ENCODE measurements at regions not wholly inside any gene's neighbourhood (a gene's known extent, or its start where the extent isn't known, plus 50 kb on each side); places are given as distances from the start of the nearest gene placed in this dataset.
"Not testable (repeated sequence)": the region's sequence is repeated elsewhere in the genome, so short reads cannot be mapped to it uniquely, and the experiment has no call there.

DNA sequence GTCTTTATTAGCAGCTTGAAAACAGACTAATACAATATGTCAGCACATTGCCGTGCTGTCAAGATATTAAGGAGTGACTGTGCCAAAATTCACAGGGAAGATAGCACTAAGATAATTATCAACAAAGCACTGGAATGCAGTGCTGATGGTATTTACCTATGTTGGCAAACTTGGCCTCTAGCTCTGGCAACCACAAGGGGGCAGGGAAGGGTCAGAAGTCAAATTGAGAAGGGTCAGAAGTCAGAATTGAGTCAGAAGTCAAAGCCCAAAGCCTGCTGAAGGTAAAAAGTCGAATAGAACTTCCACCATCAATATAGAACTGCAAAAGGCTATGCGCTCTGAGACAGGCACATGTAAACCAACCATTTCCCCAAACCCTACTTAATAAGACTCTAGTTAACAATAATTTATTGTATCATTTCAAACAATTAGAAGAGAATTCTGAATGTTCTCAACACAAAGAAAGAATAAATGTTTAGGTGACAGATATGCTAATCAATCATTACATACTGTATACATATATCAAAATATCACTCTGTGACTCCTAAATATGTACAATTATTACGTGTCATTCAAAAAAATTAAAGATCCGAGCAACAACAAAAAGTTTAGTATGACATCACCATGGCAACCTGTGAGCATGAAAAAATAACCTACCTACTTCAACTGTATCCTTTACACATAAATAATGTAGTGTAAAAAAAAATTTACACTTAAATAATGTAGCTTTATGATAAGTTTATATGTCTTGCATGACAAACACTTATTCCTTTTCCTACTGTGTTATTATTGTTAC, 916.1 kb downstream of the KCNJ2 start:
- ATAC-seq = no peak
- H3K27ac ChIP-seq (ENCODE audit: low read length) = no peak overlapping the region
- no peaks in the 10 kb centered on the region for H3K9me3 ChIP-seq (ENCODE audit: control insufficient read depth, low read length)
- 52% methylated on average over 5 of the region's 5 CpGs for WGBS
- intact Hi-C loops (cut with DNase I) = no loop called here
- no peak for DNase-seq
- H3K27me3 ChIP-seq (ENCODE audit: control insufficient read depth, insufficient read depth) = no peaks in the 10 kb centered on the region
- no peak overlapping the region for H3K4me3 ChIP-seq (ENCODE audit: low read length)
- no peaks in the 10 kb centered on the region for H3K4me1 ChIP-seq (ENCODE audit: control insufficient read depth, insufficient read depth, low read length)

DNA sequence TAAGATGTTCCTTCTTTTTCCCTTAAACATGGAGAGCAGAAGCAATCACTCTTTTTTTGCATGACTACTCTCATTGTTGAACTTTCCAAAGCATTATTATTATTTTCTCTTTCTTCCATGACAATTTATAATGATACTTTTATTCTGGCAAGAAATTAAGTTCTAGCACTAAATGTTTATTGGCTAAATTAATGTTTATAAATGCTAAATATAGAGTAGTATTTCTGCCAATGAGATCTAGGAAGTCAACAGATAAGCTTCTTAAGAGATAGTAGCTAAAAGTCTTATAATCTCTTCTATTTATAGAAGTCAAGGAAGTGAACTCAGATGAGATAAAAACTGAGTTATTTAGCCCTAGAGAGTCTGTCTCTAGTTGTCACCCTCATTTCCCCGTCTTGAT, 920.1 kb downstream of the KCNJ2 start:
- DNase-seq = no peak
- Histone ChIP-seq H3K4me1 (ENCODE audit: control insufficient read depth, insufficient read depth, low read length) (no peaks in the 10 kb centered on the region), H3K4me3 (ENCODE audit: low read length) (no peak overlapping the region), H3K27ac (ENCODE audit: low read length) (no peak overlapping the region), H3K9me3 (ENCODE audit: control insufficient read depth, low read length) (no peaks in the 10 kb centered on the region), H3K27me3 (ENCODE audit: control insufficient read depth, insufficient read depth) (no peaks in the 10 kb centered on the region)
- 3% methylated on average over 1 of the region's 1 CpG for WGBS
- intact Hi-C loops (cut with DNase I) = no loop called here
- no peak for ATAC-seq

DNA sequence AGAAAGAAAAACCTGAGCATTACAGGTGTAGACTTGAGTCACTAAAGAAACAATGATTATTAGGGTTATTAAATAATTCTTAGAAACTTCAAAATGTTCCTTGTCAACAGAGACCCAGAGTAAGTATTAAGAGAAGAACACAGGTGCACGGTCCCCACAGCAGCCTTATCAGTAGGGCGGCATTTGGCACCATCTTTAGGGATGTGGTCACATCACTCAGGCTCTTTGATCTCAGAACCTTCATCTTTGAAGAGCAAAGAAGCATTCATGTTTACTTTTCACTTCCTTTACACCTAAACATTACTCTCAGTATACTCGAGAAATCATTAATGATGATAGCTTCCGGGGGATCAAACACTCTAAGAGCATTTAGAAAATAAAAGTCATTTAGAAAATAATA, 928.7 kb downstream of the KCNJ2 start:
- no peak for DNase-seq
- Histone ChIP-seq H3K9me3 (ENCODE audit: control insufficient read depth, low read length) (no peaks in the 10 kb centered on the region), H3K27me3 (ENCODE audit: control insufficient read depth, insufficient read depth) (no peaks in the 10 kb centered on the region), H3K4me1 (ENCODE audit: control insufficient read depth, insufficient read depth, low read length) (no peaks in the 10 kb centered on the region), H3K27ac (ENCODE audit: low read length) (no peak overlapping the region), H3K4me3 (ENCODE audit: low read length) (no peak overlapping the region)
- WGBS = 68% methylated on average over 4 of the region's 4 CpGs
- intact Hi-C loops (cut with DNase I) = no loop called here
- no peak for ATAC-seq

DNA sequence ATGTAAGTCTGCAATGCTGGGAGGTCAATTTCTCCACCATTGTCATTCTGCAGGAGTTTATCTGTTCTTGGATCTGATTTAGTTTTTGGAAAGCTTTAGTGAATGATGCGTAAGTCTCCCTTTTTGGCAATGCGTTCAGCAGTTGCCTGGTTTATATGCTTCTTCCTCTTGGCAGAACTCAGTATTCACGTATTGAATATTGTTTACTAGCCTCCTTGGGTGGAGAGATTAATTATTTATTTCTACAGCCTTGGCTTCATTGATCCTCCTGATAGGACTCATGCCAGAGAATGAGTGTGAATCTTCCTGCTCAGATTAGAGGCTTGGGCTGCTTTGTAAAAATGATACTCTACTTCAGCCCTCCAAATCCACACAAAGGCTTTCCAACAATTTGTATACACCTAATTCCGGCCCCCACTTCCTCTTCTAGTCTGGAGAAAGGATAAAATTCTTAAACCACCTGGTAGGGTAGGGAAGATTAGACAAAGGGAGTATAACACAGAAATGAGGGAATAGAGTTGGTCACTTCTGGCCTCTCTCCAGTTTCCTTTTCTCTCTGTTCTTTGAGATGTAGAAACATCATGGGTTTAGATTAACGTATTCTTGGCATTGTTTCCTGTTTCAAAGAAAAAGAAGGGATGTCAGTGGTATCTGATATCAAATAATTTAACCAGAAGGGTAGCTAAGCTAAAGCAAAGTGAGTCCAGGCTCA, 929.8 kb downstream of the KCNJ2 start:
- Histone ChIP-seq H3K27ac (ENCODE audit: low read length) (no peak overlapping the region), H3K4me3 (ENCODE audit: low read length) (no peak overlapping the region), H3K27me3 (ENCODE audit: control insufficient read depth, insufficient read depth) (no peaks in the 10 kb centered on the region), H3K4me1 (ENCODE audit: control insufficient read depth, insufficient read depth, low read length) (no peaks in the 10 kb centered on the region), H3K9me3 (ENCODE audit: control insufficient read depth, low read length) (no peaks in the 10 kb centered on the region)
- ATAC-seq (no peak), DNase-seq (no peak)
- 60% methylated on average over 5 of the region's 5 CpGs for WGBS
- intact Hi-C loops (cut with DNase I) = no loop called here

DNA sequence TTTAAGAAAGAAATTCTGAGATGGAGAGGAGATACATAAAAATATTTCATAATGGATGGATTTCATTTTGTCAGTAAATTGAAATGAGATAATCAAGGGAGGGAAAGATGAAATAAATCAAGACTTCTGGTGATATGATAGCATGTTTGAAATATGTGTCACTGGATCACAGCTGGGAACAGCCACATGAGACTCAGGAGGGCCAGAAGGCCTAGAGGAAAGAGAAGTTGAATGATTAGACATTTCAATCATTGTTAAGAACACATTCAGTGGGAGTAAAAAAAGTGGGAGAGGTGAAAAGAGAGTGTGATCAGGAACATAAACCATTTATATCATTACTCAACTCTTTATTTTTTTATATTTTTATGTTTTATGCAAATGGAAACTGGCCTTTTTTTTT, 933.4 kb downstream of the KCNJ2 start:
- H3K27ac ChIP-seq (ENCODE audit: low read length) = no peak overlapping the region
- no peak overlapping the region for H3K4me3 ChIP-seq (ENCODE audit: low read length)
- ATAC-seq (no peak), DNase-seq (no peak)
- no peaks in the 10 kb centered on the region for H3K4me1 ChIP-seq (ENCODE audit: control insufficient read depth, insufficient read depth, low read length)
- H3K9me3 ChIP-seq (ENCODE audit: control insufficient read depth, low read length) = no peaks in the 10 kb centered on the region
- intact Hi-C loops (cut with DNase I) = no loop called here
- no peaks in the 10 kb centered on the region for H3K27me3 ChIP-seq (ENCODE audit: control insufficient read depth, insufficient read depth)

DNA sequence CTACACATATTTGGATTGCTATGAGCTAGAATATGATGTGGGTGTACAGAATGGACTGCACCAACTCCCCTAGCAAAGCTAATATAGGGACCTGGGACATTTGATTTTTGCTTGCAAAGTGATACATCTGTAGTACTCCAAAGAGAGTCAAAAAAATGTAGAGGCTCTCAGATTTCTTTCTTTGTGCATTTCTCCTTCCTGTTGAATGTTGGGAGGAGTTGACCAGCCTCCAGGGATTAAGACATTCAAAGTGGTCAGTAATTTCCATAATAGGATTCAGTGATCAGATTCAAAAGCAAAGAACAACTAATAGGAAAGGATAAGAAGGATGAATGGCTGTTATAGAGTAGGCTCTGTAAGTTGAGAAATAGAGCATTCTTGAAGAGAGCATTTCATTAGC, 934.9 kb downstream of the KCNJ2 start:
- intact Hi-C loops (cut with DNase I) = no loop called here
- no peak for DNase-seq
- no peak for ATAC-seq
- H3K9me3 ChIP-seq (ENCODE audit: control insufficient read depth, low read length) = no peaks in the 10 kb centered on the region
- H3K4me1 ChIP-seq (ENCODE audit: control insufficient read depth, insufficient read depth, low read length) = no peaks in the 10 kb centered on the region
- H3K4me3 ChIP-seq (ENCODE audit: low read length) = no peak overlapping the region
- H3K27ac ChIP-seq (ENCODE audit: low read length) = no peak overlapping the region
- no peaks in the 10 kb centered on the region for H3K27me3 ChIP-seq (ENCODE audit: control insufficient read depth, insufficient read depth)

DNA sequence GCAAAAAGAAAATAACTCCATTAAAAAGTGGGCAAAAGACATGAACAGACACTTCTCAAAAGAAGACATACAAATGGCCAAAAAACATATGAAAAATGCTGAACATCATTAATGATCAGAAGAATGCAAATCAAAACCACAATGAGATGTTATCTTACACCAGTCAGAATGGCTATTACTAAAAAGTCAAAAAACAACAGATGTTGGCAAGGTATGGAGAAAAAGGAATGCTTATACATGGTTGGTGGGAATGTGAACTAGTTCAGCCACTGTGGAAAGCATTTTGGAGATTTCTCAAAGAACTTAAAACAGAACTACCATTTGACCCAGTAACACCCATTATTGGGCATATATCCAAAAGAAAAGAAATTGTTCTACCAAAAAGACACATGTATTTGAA, 936.7 kb downstream of the KCNJ2 start:
- ATAC-seq; H3K27me3 ChIP-seq (ENCODE audit: control insufficient read depth, insufficient read depth); H3K27ac ChIP-seq (ENCODE audit: low read length); intact Hi-C loops (cut with DNase I); H3K4me3 ChIP-seq (ENCODE audit: low read length); DNase-seq; H3K4me1 ChIP-seq (ENCODE audit: control insufficient read depth, insufficient read depth, low read length); H3K9me3 ChIP-seq (ENCODE audit: control insufficient read depth, low read length): not testable (repeated sequence)

DNA sequence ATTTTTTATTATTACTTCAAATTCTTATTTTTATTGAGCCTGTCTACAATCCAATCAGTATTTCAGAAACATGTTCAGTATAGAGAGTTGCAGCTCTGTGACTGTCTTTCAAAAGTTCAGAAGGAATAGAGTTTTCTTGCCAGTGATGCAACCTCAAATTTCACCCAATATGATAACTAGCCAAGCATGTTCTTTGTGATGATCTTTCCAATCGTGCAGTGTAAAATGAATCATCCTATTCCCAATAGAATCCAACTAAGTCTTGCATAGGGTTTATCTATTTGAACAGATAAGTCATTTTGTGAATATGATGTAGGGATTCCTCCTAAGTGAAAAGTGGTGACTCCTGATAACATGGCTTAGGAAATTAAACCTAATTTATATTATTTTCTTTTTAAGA, 937.8 kb downstream of the KCNJ2 start:
- WGBS = 38% methylated on average over 1 of the region's 1 CpG
- intact Hi-C loops (cut with DNase I) = no loop called here
- Histone ChIP-seq H3K27me3 (ENCODE audit: control insufficient read depth, insufficient read depth) (no peaks in the 10 kb centered on the region), H3K4me3 (ENCODE audit: low read length) (no peak overlapping the region), H3K27ac (ENCODE audit: low read length) (no peak overlapping the region), H3K4me1 (ENCODE audit: control insufficient read depth, insufficient read depth, low read length) (no peaks in the 10 kb centered on the region), H3K9me3 (ENCODE audit: control insufficient read depth, low read length) (no peaks in the 10 kb centered on the region)
- DNase-seq (no peak), ATAC-seq (no peak)

DNA sequence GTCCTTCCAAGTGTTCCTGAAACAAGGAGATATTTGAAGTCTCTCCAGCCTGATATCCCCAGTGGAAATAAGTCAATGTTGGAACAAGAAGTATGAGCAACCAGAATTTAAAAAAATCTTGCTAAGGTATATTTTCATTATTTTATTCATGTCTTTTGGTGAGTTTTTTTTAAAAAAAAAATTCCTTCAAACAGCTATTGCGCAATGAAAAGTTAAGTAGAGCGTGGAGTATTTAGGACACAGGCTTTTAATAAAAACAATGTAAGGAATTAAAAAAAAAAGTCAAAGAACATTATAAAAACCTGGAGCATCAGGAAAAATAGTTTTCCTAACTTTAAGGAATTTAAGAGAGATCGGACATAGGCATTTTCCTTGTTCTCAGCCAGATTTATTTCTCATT, 940.4 kb downstream of the KCNJ2 start:
- 85% methylated on average over 3 of the region's 3 CpGs for WGBS
- no peak overlapping the region for H3K4me3 ChIP-seq (ENCODE audit: low read length)
- H3K27ac ChIP-seq (ENCODE audit: low read length) = no peak overlapping the region
- DNase-seq (no peak), ATAC-seq (no peak)
- H3K9me3 ChIP-seq (ENCODE audit: control insufficient read depth, low read length) = no peaks in the 10 kb centered on the region
- H3K4me1 ChIP-seq (ENCODE audit: control insufficient read depth, insufficient read depth, low read length) = no peaks in the 10 kb centered on the region
- no peaks in the 10 kb centered on the region for H3K27me3 ChIP-seq (ENCODE audit: control insufficient read depth, insufficient read depth)
- intact Hi-C loops (cut with DNase I) = no loop called here

DNA sequence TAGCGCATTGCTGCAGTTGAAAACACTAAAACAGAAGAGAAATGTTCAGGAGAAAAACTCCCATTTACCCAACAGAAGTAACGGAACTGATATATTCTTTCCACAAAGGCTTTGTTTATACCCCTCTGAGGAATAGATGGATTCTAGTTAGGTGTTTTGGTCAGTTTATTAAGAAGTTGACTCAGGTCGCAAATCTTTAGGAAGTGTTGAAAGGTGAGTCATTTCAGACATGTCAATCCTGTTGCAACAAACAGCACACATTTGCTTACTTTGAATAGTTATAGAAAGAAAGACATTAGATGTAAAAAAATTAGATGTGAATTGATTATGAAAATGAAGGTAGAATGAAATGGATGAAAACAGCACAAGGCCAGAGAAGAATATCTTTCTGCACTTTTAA, 941.0 kb downstream of the KCNJ2 start:
- WGBS = 86% methylated on average over 3 of the region's 3 CpGs
- H3K4me3 ChIP-seq (ENCODE audit: low read length) = no peak overlapping the region
- H3K9me3 ChIP-seq (ENCODE audit: control insufficient read depth, low read length) = no peaks in the 10 kb centered on the region
- no peak overlapping the region for H3K27ac ChIP-seq (ENCODE audit: low read length)
- ATAC-seq (no peak), DNase-seq (no peak)
- no peaks in the 10 kb centered on the region for H3K27me3 ChIP-seq (ENCODE audit: control insufficient read depth, insufficient read depth)
- intact Hi-C loops (cut with DNase I) = no loop called here
- H3K4me1 ChIP-seq (ENCODE audit: control insufficient read depth, insufficient read depth, low read length) = no peaks in the 10 kb centered on the region

DNA sequence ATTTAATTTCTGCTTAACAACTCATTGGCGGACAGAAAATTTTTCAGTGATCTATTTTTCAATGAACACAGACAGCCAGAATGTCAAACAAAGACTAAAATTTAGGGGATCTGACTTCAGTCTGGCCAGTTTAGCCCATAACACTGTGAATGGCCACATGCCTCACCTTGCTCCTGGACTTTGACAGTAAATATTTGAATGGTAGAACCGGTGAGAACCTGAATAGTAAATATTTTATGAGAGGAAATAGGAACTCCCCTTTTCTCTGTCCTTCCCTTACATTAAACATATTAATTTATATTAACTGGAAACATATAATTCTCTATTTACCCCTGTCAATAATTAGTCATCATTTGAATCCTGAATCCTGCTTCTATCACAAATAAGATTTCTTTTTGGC, 942.1 kb downstream of the KCNJ2 start:
- no peaks in the 10 kb centered on the region for H3K27me3 ChIP-seq (ENCODE audit: control insufficient read depth, insufficient read depth)
- H3K27ac ChIP-seq (ENCODE audit: low read length) = no peak overlapping the region
- no peak for DNase-seq
- WGBS = 89% methylated on average over 2 of the region's 2 CpGs
- H3K4me3 ChIP-seq (ENCODE audit: low read length) = no peak overlapping the region
- H3K4me1 ChIP-seq (ENCODE audit: control insufficient read depth, insufficient read depth, low read length) = no peaks in the 10 kb centered on the region
- no peaks in the 10 kb centered on the region for H3K9me3 ChIP-seq (ENCODE audit: control insufficient read depth, low read length)
- no peak for ATAC-seq
- intact Hi-C loops (cut with DNase I) = no loop called here

DNA sequence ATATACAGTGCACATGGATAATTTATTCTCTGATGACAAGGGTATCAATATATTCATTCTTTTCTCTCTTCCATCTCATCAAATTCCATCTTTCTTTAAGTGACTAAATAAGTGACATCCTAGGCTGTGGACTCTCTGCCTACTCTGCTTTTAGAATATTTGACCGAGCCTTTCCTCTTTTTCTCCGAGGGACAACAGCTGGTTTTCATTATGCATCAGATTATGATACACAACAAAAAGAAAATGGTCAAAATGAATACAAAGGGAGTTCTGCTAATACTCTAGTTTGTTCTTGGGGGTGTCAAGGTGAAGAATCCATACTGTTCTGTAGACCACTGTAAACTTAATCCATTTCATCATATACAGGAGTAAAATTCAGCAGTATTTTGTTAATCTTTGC, 942.6 kb downstream of the KCNJ2 start:
- Histone ChIP-seq H3K4me1 (ENCODE audit: control insufficient read depth, insufficient read depth, low read length) (no peaks in the 10 kb centered on the region), H3K27ac (ENCODE audit: low read length) (no peak overlapping the region), H3K4me3 (ENCODE audit: low read length) (no peak overlapping the region), H3K9me3 (ENCODE audit: control insufficient read depth, low read length) (no peaks in the 10 kb centered on the region), H3K27me3 (ENCODE audit: control insufficient read depth, insufficient read depth) (no peaks in the 10 kb centered on the region)
- no peak for DNase-seq
- intact Hi-C loops (cut with DNase I) = no loop called here
- ATAC-seq = no peak
- 65% methylated on average over 2 of the region's 2 CpGs for WGBS
